ENCODE measurements at regions not wholly inside any gene's neighbourhood (a gene's known extent, or its start where the extent isn't known, plus 50 kb on each side); places are given as distances from the start of the nearest gene placed in this dataset.

DNA sequence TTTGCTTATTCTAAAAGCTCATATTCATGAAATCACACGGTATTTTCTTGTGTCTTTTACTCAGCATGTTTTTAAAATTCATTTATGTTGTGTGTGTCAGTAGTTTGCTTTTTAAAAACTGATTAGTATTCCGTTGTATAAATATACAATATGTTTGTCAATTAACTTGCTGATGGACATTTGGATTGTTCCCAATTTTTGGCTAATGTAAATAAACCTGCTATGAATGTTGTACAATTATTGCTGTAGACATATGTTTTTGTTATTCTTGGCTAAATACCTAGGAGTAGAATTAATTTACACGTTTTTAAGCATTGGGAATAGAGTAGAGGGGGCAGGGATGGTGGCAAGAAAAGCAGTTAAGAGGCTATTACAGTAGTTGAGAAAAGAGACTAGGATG, 199.5 kb upstream of the CCL2 start:
- no peak for TF ChIP-seq EZH2 (IDR thresholded peaks at IDR 0.05; ENCODE audit: borderline replicate concordance, low read depth, low read length, poor library complexity, severe bottlenecking)
- TF ChIP-seq, protein P1, sequence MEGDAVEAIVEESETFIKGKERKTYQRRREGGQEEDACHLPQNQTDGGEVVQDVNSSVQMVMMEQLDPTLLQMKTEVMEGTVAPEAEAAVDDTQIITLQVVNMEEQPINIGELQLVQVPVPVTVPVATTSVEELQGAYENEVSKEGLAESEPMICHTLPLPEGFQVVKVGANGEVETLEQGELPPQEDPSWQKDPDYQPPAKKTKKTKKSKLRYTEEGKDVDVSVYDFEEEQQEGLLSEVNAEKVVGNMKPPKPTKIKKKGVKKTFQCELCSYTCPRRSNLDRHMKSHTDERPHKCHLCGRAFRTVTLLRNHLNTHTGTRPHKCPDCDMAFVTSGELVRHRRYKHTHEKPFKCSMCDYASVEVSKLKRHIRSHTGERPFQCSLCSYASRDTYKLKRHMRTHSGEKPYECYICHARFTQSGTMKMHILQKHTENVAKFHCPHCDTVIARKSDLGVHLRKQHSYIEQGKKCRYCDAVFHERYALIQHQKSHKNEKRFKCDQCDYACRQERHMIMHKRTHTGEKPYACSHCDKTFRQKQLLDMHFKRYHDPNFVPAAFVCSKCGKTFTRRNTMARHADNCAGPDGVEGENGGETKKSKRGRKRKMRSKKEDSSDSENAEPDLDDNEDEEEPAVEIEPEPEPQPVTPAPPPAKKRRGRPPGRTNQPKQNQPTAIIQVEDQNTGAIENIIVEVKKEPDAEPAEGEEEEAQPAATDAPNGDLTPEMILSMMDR (conservative IDR thresholded peaks at IDR 0.05; ENCODE audit: low read depth, low read length), result no peak
- Histone ChIP-seq H3K9me3 (ENCODE audit: low read depth, low read length, poor library complexity, severe bottlenecking) (no peaks in the 10 kb centered on the region), H3K27me3 (replicated peaks; ENCODE audit: insufficient read depth, low read depth, low read length, poor library complexity) (no peaks in the 10 kb centered on the region), H3K36me3 (ENCODE audit: insufficient read depth, low read length, poor library complexity, severe bottlenecking) (no peaks in the 10 kb centered on the region), H3K4me3 (ENCODE audit: low read depth, low read length, poor library complexity, severe bottlenecking) (no peak overlapping the region), H3K27ac (ENCODE audit: low read depth, low read length, poor library complexity, severe bottlenecking) (no peak overlapping the region), H3K4me1 (ENCODE audit: insufficient read depth, low read length, poor library complexity, severe bottlenecking) (no peaks in the 10 kb centered on the region)
- POLR2A ChIA-PET (ENCODE audit: low non-redundant PET), result no interaction called here
- no TSS peak for BruUV-seq (replicated peaks)
- CTCF ChIA-PET, result no interaction called here
- intact Hi-C loops (cut with micrococcal nuclease; ENCODE audit: unreplicated experiment), result no loop called here
- no peak for DNase-seq (ENCODE audit: low spot score)

GRCh38 chr17:34059423-34060220, 195.5 kb upstream of the CCL2 start:
- no peak for DNase-seq (ENCODE audit: low spot score)
- CTCF ChIA-PET, result no interaction called here
- H3K36me3 ChIP-seq (ENCODE audit: insufficient read depth, low read length, poor library complexity, severe bottlenecking), result no peaks in the 10 kb centered on the region
- intact Hi-C loops (cut with micrococcal nuclease; ENCODE audit: unreplicated experiment), result no loop called here
- H3K27ac ChIP-seq (ENCODE audit: low read depth, low read length, poor library complexity, severe bottlenecking), result no peak overlapping the region
- no peak overlapping the region for H3K4me3 ChIP-seq (ENCODE audit: low read depth, low read length, poor library complexity, severe bottlenecking)
- POLR2A ChIA-PET (ENCODE audit: low non-redundant PET), result no interaction called here
- no peaks in the 10 kb centered on the region for H3K27me3 ChIP-seq (replicated peaks; ENCODE audit: insufficient read depth, low read depth, low read length, poor library complexity)
- no peaks in the 10 kb centered on the region for H3K9me3 ChIP-seq (ENCODE audit: low read depth, low read length, poor library complexity, severe bottlenecking)
- no peak for TF ChIP-seq EZH2 (IDR thresholded peaks at IDR 0.05; ENCODE audit: borderline replicate concordance, low read depth, low read length, poor library complexity, severe bottlenecking)
- TF ChIP-seq, protein P1 (conservative IDR thresholded peaks at IDR 0.05; ENCODE audit: low read depth, low read length), result no peak
- no TSS peak for BruUV-seq (replicated peaks)
- H3K4me1 ChIP-seq (ENCODE audit: insufficient read depth, low read length, poor library complexity, severe bottlenecking), result no peaks in the 10 kb centered on the region

GRCh38 chr17:34066528-34066927, 188.6 kb upstream of the CCL2 start:
- TF ChIP-seq, protein P1 (conservative IDR thresholded peaks at IDR 0.05; ENCODE audit: low read depth, low read length), result no peak
- no peak for TF ChIP-seq EZH2 (IDR thresholded peaks at IDR 0.05; ENCODE audit: borderline replicate concordance, low read depth, low read length, poor library complexity, severe bottlenecking)
- Histone ChIP-seq H3K27ac (ENCODE audit: low read depth, low read length, poor library complexity, severe bottlenecking) (no peak overlapping the region), H3K27me3 (replicated peaks; ENCODE audit: insufficient read depth, low read depth, low read length, poor library complexity) (no peaks in the 10 kb centered on the region), H3K4me3 (ENCODE audit: low read depth, low read length, poor library complexity, severe bottlenecking) (no peak overlapping the region), H3K36me3 (ENCODE audit: insufficient read depth, low read length, poor library complexity, severe bottlenecking) (no peaks in the 10 kb centered on the region), H3K4me1 (ENCODE audit: insufficient read depth, low read length, poor library complexity, severe bottlenecking) (no peaks in the 10 kb centered on the region), H3K9me3 (ENCODE audit: low read depth, low read length, poor library complexity, severe bottlenecking) (no peaks in the 10 kb centered on the region)
- CTCF ChIA-PET, result no interaction called here
- no TSS peak for BruUV-seq (replicated peaks)
- DNase-seq (ENCODE audit: low spot score), result no peak
- POLR2A ChIA-PET (ENCODE audit: low non-redundant PET), result no interaction called here
- intact Hi-C loops (cut with micrococcal nuclease; ENCODE audit: unreplicated experiment), result no loop called here
